ENCODE measurements at regions not wholly inside any gene's neighbourhood (a gene's known extent, or its start where the extent isn't known, plus 50 kb on each side); places are given as distances from the start of the nearest gene placed in this dataset.
"Not testable (repeated sequence)": the region's sequence is repeated elsewhere in the genome, so short reads cannot be mapped to it uniquely, and the experiment has no call there.

DNA sequence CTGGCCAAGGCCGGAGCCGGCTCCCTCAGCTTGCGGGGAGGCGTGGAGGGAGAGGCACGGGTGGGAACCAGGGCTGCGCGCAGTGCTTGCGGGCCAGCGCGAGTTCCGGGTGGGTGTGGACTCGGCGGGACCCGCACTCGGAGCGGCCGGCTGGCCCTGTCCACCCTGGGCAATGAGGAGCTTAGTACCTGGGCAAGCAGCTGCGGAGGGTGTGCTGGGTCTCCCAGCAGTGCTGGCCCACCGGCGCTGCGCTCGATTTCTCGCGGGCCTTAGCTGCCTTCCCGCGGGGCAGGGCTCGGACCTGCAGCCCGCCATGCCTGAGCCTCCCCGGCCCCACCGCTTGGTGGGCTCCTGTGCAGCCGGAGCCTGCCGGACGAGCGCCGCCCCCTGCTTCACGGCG is 91.4 kb upstream of the MAN1A1 start:
- ATAC-seq, result no peak

DNA sequence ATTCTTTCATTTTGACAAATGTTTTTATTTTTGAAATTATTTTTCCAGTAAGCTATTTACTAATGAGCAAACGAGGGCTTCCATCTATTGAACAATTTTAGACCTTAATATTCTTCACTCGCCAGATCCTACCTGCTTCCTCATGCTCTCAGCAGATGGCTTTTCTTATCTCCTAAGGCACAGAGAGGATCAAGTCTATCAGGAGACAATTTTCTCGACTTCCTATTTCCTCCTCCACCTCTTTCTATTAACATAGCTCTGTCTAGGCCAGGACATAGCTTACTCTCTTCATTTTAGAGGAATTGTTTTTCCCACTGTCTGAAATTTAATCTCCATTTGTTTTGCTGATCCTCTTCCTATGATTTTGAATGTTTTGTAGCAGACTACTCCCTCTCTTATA is 87.0 kb upstream of the MAN1A1 start:
- no peak for ATAC-seq

DNA sequence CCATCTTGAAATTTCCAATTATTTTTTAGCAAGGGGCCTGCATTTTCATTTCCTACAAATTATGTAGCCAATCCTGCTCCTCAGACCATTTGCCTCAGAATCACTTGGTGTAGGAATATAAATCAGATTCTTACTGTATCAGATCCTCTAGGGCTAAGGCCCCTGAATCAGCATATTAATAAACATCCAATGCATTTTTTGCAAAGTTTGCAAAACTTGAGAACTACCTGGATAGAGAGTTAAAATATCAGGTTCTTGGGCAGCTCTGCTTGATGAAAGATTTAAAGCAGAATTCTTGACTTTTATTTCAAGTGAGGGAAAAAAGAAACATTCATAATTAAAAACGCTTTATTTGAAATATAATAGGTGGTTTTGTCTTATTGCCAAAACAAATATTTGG is 82.2 kb upstream of the MAN1A1 start:
- ATAC-seq, result no peak

- ATAC-seq, result no peak
Measured at GRCh38 chr6:119430805-119431204, 81.2 kb upstream of the MAN1A1 start.

- ATAC-seq, result no peak
Measured at GRCh38 chr6:119428633-119429032, 79.1 kb upstream of the MAN1A1 start.

GRCh38 chr6:119426619-119427018 is 77.1 kb upstream of the MAN1A1 start:
- no peak for ATAC-seq

GRCh38 chr6:119423996-119424395 is 74.4 kb upstream of the MAN1A1 start:
- no peak for ATAC-seq

DNA sequence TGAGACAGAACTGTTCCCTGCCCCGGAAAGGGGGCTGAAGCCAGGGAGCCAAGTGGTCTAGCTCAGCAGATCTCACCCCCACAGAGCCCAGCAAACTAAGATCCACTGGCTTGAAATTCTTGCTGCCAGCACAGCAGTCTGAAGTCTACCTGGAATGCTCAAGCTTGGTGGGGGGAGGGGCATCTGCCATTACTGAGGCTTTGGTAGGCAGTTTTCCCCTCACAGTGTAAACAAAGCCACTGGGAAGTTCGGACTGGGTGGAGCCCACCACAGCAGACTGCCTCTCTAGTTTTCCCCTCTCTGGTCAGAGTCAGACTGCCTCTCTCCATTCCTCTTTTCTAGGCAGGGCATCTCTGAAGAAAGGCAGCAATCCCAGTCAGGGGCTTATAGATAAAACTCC is 68.5 kb upstream of the MAN1A1 start:
- ATAC-seq, result not testable (repeated sequence)

GRCh38 chr6:119407156-119407555 is 57.6 kb upstream of the MAN1A1 start:
- no peak for ATAC-seq

DNA sequence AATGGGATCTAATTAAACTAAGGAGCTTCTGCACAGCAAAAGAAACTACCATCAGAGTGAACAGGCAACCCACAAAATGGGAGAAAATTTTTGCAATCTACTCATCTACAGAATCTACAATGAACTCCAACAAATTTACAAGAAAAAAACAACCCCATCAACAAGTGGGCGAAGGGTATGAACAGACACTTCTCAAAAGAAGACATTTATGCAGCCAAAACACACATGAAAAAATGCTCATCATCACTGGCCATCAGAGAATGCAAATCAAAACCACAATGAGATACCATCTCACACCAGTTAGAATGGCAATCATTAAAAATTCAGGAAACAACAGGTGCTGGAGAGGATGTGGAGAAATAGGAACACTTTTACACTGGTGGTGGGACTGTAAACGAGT is 55.6 kb upstream of the MAN1A1 start:
- ATAC-seq, result not testable (repeated sequence)

All from esophagus mucosa (tissue), 1 donor.